HG03095 (cell line): ENCODE measurements at regions not wholly inside any gene's neighbourhood (a gene's known extent, or its start where the extent isn't known, plus 50 kb on each side); places are given as distances from the start of the nearest gene placed in this dataset.
"Not testable (repeated sequence)": the region's sequence is repeated elsewhere in the genome, so short reads cannot be mapped to it uniquely, and the experiment has no call there.

Source experiments
- ATAC-seq: cut with Tn5 transposase; IDR thresholded peaks from one replicate; pipeline ENCODE4 v1.9.1; 2021; ENCODE audit warnings: moderate library complexity; ENCODE audit not compliant: unreplicated experiment

DNA sequence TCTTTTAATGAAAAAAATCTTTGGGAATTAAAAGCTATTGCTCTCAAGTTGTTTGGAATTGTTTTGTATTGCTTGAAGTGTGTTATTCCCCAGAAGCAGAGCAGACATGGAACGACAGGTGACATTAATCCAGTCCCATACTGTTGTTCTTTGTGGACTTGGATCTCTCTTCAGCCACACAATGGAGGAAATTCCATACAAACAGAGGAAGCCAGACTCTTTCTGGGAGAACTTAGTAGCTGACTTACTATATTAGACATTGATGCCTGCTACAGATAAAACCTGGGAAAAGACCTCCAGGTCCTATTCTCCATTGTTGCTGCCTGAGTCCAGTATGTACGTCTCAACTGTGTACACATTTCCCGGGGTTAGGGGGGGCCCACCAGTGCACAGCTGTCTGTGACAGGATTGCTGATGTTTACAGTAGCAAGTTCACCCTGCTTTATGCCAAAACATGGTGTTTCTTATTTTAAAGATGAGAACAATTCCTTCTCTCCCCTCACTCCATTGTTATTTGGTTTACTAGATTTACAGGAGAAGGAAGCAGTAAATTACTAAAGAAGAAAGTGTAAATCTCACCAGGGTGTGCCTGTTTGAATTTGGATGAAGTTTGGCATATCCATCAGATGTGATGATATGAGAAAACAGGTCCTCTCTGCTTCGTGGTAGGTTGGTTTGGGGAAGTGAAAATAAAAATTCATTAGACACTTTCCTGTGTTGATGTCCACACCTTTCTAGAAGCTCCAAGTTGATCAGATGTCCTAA is 142.4 kb upstream of the RBBP8 start:
- no peak for ATAC-seq

DNA sequence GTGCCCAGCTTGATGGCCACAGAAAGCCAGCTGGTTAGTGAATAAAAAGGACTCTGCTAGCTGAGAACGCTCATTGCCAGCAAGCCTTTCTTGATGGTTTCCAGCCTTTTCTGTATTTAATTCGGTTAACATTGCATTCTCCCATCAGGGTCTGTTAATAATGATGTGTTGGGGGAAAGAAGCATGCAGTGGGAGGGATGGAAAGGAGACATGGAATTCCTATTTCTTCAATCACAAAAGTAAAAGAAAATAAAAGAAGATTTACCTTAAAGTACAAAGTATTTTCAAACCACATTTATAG is 141.9 kb upstream of the RBBP8 start:
- ATAC-seq, result no peak

DNA sequence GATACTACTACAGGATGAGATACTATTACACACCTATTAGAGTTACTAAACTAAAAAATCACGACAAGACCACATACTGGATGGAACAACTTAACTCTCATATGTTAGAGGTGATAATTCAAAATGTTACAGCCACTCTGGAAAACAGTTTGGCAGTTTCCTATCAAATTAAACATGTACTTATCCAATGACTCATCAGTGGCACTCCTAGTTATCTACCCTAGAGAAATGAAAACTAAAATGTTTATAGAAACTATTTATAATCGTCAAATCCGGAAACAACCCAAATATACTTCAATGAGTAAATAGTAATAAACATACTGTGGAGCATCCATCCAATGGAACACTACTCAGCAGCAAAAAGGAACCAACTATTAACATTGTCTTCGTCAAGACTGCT is 137.0 kb upstream of the RBBP8 start:
- no peak for ATAC-seq

DNA sequence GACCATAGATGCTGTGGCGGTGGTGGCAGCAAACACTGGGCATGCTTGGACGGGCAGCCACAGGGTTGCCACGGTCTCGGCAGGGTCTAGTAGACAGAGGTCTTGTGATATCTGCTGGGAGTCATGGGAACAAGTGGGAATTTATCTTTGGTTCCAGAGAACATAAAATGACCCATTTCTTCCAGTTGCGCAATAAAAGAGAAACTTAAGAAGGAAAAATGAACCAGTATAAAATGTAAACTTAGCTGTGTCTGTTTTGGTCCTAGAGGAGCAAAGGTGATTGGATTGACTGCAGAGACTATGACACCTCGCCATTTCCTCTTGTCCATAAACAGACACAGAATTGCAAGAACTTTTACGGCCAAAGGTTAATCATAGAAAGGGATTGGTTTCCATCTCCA is 132.6 kb upstream of the RBBP8 start:
- ATAC-seq, result no peak

DNA sequence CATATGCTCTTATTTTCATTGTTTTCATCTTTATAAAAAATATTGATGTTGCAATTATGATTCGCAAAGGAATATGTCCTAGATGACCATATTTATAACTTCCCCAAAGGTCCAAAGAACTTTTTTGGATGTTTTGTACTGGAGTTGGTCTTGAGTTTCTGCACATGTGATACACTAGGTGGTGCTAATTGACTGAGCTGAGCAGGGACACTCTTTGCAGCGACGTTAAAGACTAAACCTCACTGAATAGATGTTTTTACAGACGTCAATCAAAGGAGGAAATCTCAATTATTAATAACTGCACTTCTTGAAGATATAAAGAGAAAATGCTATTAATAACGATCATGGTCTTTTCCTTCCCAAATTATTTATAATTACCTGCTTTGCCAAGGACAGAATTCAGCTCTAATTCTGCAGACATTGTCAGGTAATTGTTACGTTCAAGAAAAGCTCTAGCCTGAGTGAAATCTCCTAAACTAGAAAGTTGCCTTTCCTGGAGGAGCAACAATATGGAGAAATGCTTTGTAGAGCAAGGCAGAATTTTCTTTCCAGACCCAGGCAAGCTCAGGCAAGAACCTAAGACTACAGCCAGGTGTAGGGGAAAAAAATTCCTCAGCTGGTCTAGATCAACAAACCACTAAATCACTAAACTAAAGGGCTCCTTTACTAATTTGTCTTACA is 119.3 kb upstream of the RBBP8 start:
- no peak for ATAC-seq

DNA sequence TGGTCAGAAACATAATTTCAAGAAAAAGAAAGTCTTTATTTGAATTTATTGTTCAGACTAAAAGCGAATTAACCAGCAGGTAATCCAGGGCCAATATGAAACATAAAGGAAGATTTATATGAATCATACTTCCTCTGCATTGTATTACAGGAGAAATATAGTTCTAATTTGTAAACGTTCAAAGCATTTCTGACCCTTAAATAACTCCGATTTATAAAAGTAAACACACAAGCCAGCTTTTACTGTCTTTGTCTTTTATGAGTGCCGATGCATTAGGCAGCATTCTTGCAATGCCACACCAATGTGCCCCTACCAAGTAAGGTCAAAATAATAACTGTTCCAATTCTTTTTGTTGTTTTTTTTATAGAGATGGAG is 118.8 kb upstream of the RBBP8 start:
- no peak for ATAC-seq

DNA sequence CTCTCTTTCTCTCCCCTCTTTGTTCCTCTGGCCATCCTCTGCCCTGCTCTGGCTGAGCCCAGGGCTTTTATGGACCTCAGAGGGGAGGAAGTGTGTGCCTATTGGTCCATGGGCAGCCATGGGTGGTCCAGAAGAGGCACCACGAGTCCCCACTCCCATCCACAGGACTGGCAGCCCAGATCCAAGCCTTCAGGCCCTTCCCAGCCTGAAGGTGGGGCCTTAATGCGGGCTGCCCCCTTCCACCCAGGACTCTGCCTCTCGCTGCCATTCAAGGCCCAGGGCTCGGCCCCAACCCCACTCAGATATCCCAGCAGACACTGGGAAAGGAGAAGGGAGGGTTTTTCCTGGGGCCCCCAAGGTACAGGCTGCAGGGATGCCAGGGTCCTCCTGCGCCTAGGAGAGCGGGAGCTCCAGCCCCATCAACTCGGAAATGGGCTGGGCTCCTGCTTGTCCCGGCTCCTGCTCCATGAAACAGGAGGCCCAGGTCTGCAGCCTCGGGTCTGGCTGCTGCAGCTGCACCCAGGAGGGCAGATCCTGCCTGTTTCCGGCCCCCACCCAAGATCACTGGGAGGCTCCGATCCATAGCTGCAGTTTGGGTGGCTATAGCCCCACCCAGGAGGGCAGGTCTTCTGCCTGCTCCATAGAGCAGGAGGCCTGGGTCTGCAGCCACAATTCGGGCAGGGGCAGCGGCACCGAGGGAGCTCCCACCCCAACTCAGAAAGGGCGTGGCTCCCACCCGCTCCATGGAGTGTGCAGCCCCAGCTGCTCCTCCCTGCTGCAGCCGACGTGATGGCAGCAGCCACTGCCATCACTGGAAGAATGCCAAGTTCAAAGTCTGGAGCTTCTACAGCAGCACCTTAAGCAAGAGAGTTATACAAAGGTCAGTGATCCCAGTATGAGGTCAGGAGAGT is 116.6 kb upstream of the RBBP8 start:
- no peak for ATAC-seq

DNA sequence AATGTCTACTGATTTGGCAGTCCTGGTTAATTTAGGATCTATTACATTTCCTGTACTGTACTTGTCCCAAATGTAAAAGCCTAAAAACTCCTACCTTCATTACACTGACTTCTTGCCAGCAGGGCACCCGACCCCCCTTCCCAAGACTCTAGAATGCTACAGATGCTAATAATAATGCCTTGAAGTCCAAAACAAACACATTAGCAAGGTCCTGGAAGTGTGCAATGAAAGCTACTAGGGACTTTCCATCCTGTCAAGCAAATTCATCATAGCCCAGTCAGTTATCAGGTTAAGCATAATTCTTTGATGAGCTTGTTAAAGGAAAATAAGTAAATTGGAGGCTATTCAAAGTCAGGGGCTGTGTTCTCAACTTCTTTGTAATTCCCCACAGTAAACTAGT is 115.3 kb upstream of the RBBP8 start:
- ATAC-seq, result no peak

DNA sequence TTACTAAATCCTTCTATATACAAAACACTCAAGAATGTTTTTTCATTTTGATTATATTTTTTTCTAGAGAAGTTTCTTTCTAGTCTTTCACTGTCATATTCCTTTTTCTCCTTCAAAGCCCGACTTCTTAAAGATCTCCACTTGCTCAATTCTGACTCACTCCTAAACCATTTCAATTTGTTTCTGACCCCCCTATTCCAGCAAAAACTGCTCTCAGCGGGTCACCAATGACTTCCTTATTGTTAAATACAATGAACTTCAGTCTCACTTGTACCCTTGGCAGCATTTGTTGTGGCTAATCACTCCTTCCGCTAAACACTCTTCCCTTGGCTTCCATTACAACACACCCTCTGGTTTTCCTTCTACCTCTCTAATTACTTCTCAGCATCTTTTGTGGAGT is 111.1 kb upstream of the RBBP8 start:
- no peak for ATAC-seq

DNA sequence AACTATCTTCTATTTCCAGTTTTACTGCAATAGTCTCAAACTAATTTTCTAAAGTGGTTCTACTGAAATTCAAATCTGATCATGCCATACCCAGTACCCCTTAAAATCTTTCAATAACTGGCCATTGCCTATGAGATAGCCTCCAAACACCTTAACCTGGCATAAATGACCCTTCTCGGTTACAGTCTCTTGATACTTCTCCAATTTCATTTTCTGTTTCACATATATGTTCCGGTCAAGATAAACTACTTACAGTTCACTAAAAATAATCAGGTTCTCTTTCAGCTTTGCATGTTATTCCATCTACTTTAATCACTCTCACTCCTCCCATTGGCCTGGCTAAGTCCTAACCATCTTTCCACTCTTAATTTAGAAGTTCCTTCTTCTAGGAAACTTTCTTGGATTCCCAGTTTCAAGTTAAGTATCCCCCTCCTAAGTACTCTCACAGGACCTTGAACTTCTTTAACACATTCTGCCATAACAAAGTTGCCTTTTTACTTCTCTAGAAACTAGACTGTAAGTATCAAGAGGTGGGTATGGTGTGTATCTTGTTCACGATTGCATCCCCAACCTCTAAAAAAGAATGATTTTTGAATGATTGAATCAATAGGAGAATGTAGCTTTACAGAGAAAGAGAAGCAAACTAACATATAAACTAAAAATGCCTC is 110.2 kb upstream of the RBBP8 start:
- ATAC-seq, result peak; percentile 96

DNA sequence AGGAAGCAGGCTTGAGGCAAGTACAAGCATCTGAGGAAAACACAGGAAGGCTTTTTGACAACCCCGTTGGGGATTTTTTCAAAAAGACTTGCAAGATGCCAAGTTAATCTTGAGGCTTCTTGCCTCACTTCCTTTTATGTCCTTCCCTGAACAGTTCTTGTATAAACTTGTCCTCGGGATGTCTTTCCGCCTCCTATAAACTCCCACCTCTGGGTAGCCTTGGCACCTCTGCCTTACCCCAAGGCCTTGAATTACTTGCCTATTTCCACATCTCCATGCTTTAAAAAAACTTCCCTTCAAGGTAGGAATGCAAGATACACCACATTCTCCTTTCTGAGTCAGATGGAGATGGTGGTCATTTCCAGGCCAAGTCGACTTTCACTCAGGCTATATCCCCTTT is 106.4 kb upstream of the RBBP8 start:
- no peak for ATAC-seq

DNA sequence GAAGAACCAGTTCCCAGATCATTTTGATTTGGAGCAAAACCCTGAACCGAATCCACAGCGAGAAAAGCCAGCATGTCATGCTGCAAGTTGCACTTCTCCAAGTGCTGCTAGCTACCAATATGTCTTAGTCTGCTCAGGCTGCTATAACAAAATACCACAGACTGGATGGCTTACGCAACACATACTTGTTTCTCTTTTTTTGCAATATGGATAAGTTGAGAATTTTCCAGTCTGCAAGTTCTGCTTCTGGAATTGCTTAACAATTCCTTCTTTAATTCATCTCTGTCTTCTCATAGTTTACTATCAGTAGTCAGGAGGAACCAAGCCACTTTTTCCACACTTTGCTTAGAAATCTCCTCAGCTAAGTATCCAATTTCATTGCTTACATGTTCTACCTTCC is 105.9 kb upstream of the RBBP8 start:
- no peak for ATAC-seq

DNA sequence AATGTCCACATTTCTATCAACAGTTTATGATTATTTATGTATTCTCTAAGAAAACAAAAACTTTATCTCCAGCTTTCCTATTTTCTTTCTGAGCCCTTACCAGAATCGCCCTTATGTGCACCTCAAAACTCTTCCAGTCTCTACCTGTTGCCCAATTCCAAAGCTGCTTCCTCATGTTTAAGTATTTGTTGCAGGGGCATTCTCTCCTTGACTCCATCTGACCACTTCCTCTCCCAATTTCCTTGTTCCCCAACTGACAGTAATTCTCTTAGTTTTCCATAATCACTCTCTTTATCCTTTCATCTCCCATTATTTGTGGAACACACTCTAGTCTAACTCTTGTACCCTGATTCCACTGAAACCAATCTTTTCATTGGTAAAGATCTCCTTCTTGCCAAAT is 105.4 kb upstream of the RBBP8 start:
- ATAC-seq, result no peak

DNA sequence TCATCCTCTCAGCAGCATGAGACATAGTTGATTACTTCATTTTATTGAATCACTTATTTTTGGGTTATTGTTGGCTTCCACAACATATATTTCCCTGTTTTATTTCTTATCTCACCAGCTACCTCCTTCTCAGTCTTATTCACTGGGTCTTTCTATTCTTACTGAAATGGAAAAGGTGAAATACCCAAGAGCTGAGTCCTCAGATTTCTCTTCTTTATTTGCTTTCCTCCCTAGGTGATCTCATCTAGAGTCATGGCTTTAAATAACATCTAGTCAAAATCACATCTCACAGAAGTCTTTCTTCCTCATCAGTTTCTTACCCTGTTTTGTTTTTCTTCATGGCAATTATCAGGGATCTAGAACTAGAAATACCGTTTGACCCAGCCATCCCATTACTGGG is 105.0 kb upstream of the RBBP8 start:
- ATAC-seq, result no peak

DNA sequence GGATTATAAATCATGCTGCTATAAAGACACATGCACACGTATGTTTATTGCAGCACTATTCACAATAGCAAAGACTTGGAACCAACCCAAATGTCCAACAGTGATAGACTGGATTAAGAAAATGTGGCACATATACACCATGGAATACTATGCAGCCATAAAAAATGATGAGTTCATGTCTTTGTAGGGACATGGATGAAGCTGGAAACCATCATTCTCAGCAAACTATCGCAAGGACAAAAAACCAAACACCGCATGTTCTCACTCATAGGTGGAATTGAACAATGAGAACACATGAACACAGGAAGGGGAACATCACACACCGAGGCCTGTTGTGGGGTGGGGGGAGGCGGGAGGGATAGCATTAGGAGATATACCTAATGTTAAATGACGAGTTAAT is 104.5 kb upstream of the RBBP8 start:
- not testable (repeated sequence) for ATAC-seq

DNA sequence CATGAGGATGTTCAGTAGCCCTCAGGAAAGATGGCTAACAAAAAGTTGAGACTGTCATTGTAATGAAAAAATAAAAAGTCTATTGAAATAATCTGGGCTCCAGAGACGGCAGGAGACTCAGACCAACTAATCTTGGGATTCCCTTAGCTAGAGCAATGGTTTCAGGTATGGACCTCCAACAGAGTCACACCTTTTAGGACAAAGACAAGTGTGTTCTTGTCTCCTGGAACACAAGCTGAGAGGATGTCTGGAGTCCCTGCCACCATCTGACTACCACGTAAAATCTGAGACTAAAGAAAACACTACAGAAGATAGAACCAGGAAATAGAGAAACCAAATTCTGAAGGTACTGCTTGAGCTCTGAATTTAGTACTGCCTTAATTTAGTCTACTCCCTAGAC is 103.3 kb upstream of the RBBP8 start:
- ATAC-seq, result no peak

DNA sequence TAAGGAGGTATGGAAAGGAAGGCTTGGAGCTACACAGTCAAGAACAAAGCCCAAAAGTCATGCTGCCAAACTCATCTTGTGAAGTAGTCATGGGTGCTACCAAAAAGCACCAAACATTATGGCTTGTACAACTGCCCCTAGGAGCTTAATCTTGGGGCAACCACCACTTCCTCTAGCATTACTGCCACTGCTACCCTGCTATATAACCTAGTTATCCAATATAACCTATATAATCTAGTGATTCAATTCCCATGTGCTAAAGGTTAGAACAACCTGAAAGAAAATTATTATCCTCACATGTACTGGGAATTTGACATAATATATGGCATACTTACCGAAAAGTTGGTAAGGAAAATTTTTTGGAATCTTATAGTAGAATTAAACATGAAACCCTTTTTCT is 102.6 kb upstream of the RBBP8 start:
- no peak for ATAC-seq

DNA sequence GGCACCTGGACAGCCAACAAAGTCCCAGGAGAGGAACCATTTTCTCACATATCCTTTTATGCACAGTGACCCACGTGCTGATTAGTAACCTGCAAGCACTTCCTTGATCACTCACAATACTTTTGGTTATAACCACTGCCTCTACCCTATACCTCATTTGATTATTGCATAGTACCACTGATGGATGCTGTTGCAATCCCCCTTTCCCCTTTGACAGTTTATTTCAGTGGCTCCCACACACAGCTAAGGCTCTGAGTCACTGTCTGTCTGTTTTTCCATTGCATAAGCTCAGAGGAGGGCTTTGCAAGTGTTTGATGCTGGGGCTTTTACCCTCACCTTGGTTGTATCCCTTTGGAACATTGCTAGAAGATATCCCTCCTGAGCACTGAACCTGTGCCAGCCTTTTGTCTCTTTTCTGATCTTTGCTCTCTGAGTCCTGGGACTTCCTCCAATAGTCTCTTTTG is 101.7 kb upstream of the RBBP8 start:
- ATAC-seq, result no peak

DNA sequence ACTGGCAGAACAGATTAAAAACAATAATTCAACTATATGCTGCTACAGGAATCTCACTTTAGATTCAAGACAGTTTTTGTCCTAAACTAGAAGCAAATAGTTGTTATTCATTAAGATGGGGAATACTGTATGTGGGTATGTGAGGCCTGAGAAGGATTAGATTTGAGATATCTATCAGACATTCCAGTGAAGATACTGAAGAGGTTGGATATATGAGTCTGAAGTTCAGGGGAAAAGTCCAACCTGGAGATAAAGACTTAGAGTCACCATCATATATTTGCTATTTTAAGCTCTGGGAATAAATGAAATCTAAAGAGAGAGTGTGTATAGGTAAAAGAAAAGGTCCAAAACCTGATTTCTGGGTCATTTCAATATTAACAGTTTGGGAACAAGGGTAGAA is 96.2 kb upstream of the RBBP8 start:
- no peak for ATAC-seq

DNA sequence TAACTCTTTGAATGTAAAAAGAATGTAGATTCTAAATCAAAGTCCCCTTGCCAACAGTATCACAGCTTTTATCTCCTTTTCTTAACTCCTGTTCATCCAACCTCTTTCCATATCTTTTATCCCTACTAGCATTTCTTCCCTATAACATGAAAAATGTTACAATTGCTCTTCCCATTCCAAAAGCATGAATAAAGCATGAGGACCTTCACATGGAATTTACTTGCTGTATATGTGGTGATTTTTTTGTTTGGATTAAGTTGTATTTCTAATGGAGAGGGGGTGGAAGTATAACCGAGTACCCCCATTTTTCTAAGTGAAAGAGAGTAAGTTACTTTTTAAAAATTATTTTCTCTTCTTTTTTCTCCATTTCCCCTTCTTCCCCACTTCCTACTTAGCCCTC is 94.9 kb upstream of the RBBP8 start:
- no peak for ATAC-seq

DNA sequence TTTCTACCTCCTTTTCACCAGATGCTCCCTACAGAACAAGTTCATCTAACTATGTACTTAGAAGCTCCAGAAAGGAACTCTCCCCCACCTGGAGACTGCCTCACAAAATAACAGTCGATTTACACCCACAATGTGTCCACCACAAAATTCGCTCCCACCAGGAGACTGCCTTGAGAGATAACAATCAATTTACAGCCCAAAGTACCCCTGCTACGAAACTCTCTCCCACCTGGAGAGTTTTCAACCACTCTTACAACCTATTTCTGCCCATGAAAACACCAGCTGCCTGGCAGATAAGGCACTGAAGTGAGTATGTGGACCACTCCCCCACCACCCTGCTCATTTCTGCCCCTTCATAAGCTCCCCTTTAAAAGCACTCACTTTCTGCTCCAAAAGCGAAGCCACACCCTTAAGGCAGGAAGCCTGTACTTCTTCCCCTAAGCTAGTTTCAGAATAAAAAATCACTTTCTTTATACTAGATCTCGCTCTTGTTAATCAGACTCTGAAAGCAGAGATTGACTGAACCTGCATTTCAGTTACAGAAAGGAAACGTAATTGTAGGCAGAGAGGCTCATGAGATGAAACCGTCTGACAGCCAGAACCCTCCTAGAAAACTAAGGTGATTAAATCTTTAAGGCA is 94.4 kb upstream of the RBBP8 start:
- peak; percentile 59 for ATAC-seq
